ENCODE measurements at regions not wholly inside any gene's neighbourhood (a gene's known extent, or its start where the extent isn't known, plus 50 kb on each side); places are given as distances from the start of the nearest gene placed in this dataset.

GRCh38 chr4:137432446-137433311 is 99.6 kb downstream of the PCDH18 start:
- TF ChIP-seq BHLHE40 (IDR thresholded peaks at IDR 0.05; ENCODE audit: low read depth, low read length), result no peak
- no peak for TF ChIP-seq CHD1 (IDR thresholded peaks at IDR 0.05; ENCODE audit: low read depth, low read length)
- no peak for TF ChIP-seq CTCF (conservative IDR thresholded peaks at IDR 0.05; ENCODE audit: low read depth, low read length)
- TF ChIP-seq RFX5 (IDR thresholded peaks at IDR 0.05; ENCODE audit: low read depth, low read length), result no peak
- TF ChIP-seq POLR2A (IDR thresholded peaks at IDR 0.05; ENCODE audit: low read depth, low read length), result no peak
- no peak for TF ChIP-seq RAD21 (IDR thresholded peaks at IDR 0.05; ENCODE audit: low read length)
- no peak for TF ChIP-seq MAZ (IDR thresholded peaks at IDR 0.05; ENCODE audit: borderline replicate concordance, low read depth, low read length)
- no peak for TF ChIP-seq FOS (IDR thresholded peaks at IDR 0.05; ENCODE audit: low read depth, low read length)
- TF ChIP-seq RCOR1 (IDR thresholded peaks at IDR 0.05; ENCODE audit: insufficient replicate concordance, low read length), result no peak
- TF ChIP-seq, protein P1, sequence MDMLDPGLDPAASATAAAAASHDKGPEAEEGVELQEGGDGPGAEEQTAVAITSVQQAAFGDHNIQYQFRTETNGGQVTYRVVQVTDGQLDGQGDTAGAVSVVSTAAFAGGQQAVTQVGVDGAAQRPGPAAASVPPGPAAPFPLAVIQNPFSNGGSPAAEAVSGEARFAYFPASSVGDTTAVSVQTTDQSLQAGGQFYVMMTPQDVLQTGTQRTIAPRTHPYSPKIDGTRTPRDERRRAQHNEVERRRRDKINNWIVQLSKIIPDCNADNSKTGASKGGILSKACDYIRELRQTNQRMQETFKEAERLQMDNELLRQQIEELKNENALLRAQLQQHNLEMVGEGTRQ (IDR thresholded peaks at IDR 0.05; ENCODE audit: low read depth, low read length), result no peak
- TF ChIP-seq MXI1 (IDR thresholded peaks at IDR 0.05; ENCODE audit: borderline replicate concordance, low read depth, low read length), result no peak
- TF ChIP-seq CEBPB (IDR thresholded peaks at IDR 0.05; ENCODE audit: low read depth, low read length), result no peak
- TF ChIP-seq SMC3 (IDR thresholded peaks at IDR 0.05; ENCODE audit: low read depth, low read length), result no peak

All from IMR-90 (cell line).